Gastrocnemius medialis (tissue), 4 donors: ENCODE measurements at regions not wholly inside any gene's neighbourhood (a gene's known extent, or its start where the extent isn't known, plus 50 kb on each side); places are given as distances from the start of the nearest gene placed in this dataset.

ENCODE experiments used
- POLR2A ChIP-seq, 2 donors: fragments of 450-650 bp; IDR thresholded peaks; one replicate each; pipeline ENCODE4 v1.6.1; 2017; ENCODE audit warnings: antibody characterized with exemption in 2 of 2, mild to moderate bottlenecking in 2 of 2, moderate library complexity in 2 of 2
- TF ChIP-seq, protein P1 (sequence below), 5 experiments: fragments of 450-650 bp in 3 of 5; fragments of 200-600 bp in 2 of 5; sonication (generic) in 2 of 5; IDR thresholded peaks in 4 of 5; conservative IDR thresholded peaks in 1 of 5; 1 replicate in 4 of 5; 2 replicates in 1 of 5; pipeline ENCODE4 v1.5.1; 2016 to 2019; ENCODE audit warnings: antibody characterized with exemption in 5 of 5, mild to moderate bottlenecking in 3 of 5, moderate library complexity in 3 of 5

DNA sequence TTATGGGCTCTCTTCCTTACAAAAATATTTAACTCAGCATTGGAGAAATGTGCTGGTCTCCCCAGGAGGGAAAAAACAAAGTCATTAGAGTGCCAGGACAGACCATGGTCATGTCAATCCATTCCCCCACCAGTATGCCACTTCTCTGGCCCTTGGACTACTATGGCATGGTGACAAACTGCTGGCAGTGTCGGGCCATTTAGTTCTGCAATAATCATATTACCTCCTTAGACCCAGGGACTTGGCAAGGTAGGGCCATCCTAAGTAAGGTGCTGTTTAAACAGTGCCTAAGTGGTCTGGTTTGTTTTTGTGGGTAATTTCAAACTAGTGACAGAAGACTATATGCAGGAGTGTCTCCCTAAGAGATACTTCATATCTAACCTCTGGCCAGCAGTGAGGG is 177.8 kb upstream of the STK32A start:
- TF ChIP-seq, protein P1, sequence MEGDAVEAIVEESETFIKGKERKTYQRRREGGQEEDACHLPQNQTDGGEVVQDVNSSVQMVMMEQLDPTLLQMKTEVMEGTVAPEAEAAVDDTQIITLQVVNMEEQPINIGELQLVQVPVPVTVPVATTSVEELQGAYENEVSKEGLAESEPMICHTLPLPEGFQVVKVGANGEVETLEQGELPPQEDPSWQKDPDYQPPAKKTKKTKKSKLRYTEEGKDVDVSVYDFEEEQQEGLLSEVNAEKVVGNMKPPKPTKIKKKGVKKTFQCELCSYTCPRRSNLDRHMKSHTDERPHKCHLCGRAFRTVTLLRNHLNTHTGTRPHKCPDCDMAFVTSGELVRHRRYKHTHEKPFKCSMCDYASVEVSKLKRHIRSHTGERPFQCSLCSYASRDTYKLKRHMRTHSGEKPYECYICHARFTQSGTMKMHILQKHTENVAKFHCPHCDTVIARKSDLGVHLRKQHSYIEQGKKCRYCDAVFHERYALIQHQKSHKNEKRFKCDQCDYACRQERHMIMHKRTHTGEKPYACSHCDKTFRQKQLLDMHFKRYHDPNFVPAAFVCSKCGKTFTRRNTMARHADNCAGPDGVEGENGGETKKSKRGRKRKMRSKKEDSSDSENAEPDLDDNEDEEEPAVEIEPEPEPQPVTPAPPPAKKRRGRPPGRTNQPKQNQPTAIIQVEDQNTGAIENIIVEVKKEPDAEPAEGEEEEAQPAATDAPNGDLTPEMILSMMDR (IDR thresholded peaks at IDR 0.05 in 4 of 5, conservative IDR thresholded peaks at IDR 0.05 in 1 of 5): no peak
- TF ChIP-seq POLR2A (IDR thresholded peaks at IDR 0.05): no peak
